ENCODE measurements at regions not wholly inside any gene's neighbourhood (a gene's known extent, or its start where the extent isn't known, plus 50 kb on each side); places are given as distances from the start of the nearest gene placed in this dataset.

GRCh38 chr6:81067057-81067456 is 685.4 kb downstream of the TENT5A start:
- no peak for ATAC-seq
- no peak for DNase-seq
- intact Hi-C loops (cut with DNase I; ENCODE audit: low total_unique reads) = no loop called here
- TF ChIP-seq POLR2A (IDR thresholded peaks at IDR 0.05) (no peak), CTCF (IDR thresholded peaks at IDR 0.05 in 4 of 5, conservative IDR thresholded peaks at IDR 0.05 in 1 of 5) (no peak)
- no peaks in the 10 kb centered on the region for H3K9me3 ChIP-seq
- no peaks in the 10 kb centered on the region for H3K36me3 ChIP-seq
- no peak overlapping the region for H3K27ac ChIP-seq
- in situ Hi-C loops (cut with MboI; ENCODE audit: low sequenced_read_pairs in 4 of 4) = no loop called here
- no peaks in the 10 kb centered on the region for H3K4me1 ChIP-seq
- H3K4me3 ChIP-seq = no peak overlapping the region
- no peaks in the 10 kb centered on the region for H3K27me3 ChIP-seq

GRCh38 chr6:81063891-81064290 is 688.6 kb downstream of the TENT5A start:
- intact Hi-C loops (cut with DNase I; ENCODE audit: low total_unique reads) = no loop called here
- no peak overlapping the region for H3K27ac ChIP-seq
- no peak for TF ChIP-seq CTCF (IDR thresholded peaks at IDR 0.05 in 4 of 5, conservative IDR thresholded peaks at IDR 0.05 in 1 of 5)
- TF ChIP-seq POLR2A (IDR thresholded peaks at IDR 0.05) = no peak
- H3K27me3 ChIP-seq = no peaks in the 10 kb centered on the region
- DNase-seq (no peak), ATAC-seq (no peak)
- H3K36me3 ChIP-seq = no peaks in the 10 kb centered on the region
- no peaks in the 10 kb centered on the region for H3K9me3 ChIP-seq
- no peak overlapping the region for H3K4me3 ChIP-seq
- in situ Hi-C loops (cut with MboI; ENCODE audit: low sequenced_read_pairs in 4 of 4) = no loop called here
- H3K4me1 ChIP-seq = no peaks in the 10 kb centered on the region

GRCh38 chr6:81054036-81054435 is 698.4 kb downstream of the TENT5A start:
- TF ChIP-seq POLR2A (IDR thresholded peaks at IDR 0.05) = no peak
- TF ChIP-seq CTCF (IDR thresholded peaks at IDR 0.05 in 4 of 5, conservative IDR thresholded peaks at IDR 0.05 in 1 of 5) = no peak
- ATAC-seq (no peak), DNase-seq (no peak)
- no peaks in the 10 kb centered on the region for H3K9me3 ChIP-seq
- intact Hi-C loops (cut with DNase I; ENCODE audit: low total_unique reads) (no loop called here), in situ Hi-C loops (cut with MboI; ENCODE audit: low sequenced_read_pairs in 4 of 4) (no loop called here)
- no peaks in the 10 kb centered on the region for H3K4me1 ChIP-seq
- H3K27ac ChIP-seq = no peak overlapping the region
- H3K27me3 ChIP-seq = no peaks in the 10 kb centered on the region
- H3K36me3 ChIP-seq = no peaks in the 10 kb centered on the region
- no peak overlapping the region for H3K4me3 ChIP-seq

GRCh38 chr6:81051952-81052351 is 700.5 kb downstream of the TENT5A start:
- no peak for DNase-seq
- Histone ChIP-seq H3K9me3 (no peaks in the 10 kb centered on the region), H3K4me1 (no peaks in the 10 kb centered on the region), H3K4me3 (no peak overlapping the region), H3K27ac (no peak overlapping the region), H3K27me3 (no peaks in the 10 kb centered on the region), H3K36me3 (no peaks in the 10 kb centered on the region)
- no peak for ATAC-seq
- intact Hi-C loops (cut with DNase I; ENCODE audit: low total_unique reads) = no loop called here
- in situ Hi-C loops (cut with MboI; ENCODE audit: low sequenced_read_pairs in 4 of 4) = no loop called here
- TF ChIP-seq CTCF (IDR thresholded peaks at IDR 0.05 in 4 of 5, conservative IDR thresholded peaks at IDR 0.05 in 1 of 5) (no peak), POLR2A (IDR thresholded peaks at IDR 0.05) (no peak)

GRCh38 chr6:81049425-81050042 is 702.9 kb downstream of the TENT5A start:
- in situ Hi-C loops (cut with MboI; ENCODE audit: low sequenced_read_pairs in 4 of 4) = no loop called here
- intact Hi-C loops (cut with DNase I; ENCODE audit: low total_unique reads) = no loop called here
- no peaks in the 10 kb centered on the region for H3K36me3 ChIP-seq
- no peaks in the 10 kb centered on the region for H3K9me3 ChIP-seq
- no peaks in the 10 kb centered on the region for H3K27me3 ChIP-seq
- TF ChIP-seq POLR2A (IDR thresholded peaks at IDR 0.05) = no peak
- TF ChIP-seq CTCF (IDR thresholded peaks at IDR 0.05 in 4 of 5, conservative IDR thresholded peaks at IDR 0.05 in 1 of 5) = no peak
- H3K27ac ChIP-seq = no peak overlapping the region
- no peaks in the 10 kb centered on the region for H3K4me1 ChIP-seq
- DNase-seq (no peak), ATAC-seq (peak in 1 of 2 donors; percentile 93)
- H3K4me3 ChIP-seq = no peak overlapping the region

Measured in gastrocnemius medialis (tissue), 4 donors.